PC-9 (cell line): ENCODE measurements at regions not wholly inside any gene's neighbourhood (a gene's known extent, or its start where the extent isn't known, plus 50 kb on each side); places are given as distances from the start of the nearest gene placed in this dataset.

ENCODE experiments used
- BruUV-seq: library from RNA; stranded (reverse); fragments of 400-500 nt; replicated peaks from 2 replicates; lab custom pipeline; 2021; lab: Mats Ljungman, UMichigan
- CTCF ChIA-PET: fragments of 300-600 bp; sonication (Branson Sonifier 250); formaldehyde crosslinking; loops from one replicate; lab custom pipeline; 2022; ENCODE audit warnings: antibody characterized with exemption; lab: Charles Lee
- POLR2A ChIA-PET: fragments of 300-600 bp; sonication (Branson Sonifier 250); formaldehyde crosslinking; loops from one replicate; lab custom pipeline; 2022; ENCODE audit warnings: antibody characterized with exemption; ENCODE audit not compliant: unreplicated experiment; lab: Charles Lee
- DNase-seq, 2 experiments: peaks; one replicate each; pipeline versions ENCODE4 v3.0.0 to v3.0.0-alpha.2; 2015 to 2022; ENCODE audit warnings: mixed read lengths in 1 of 2
- H2AFZ ChIP-seq: fragments of 200-600 bp; sonication (generic); 2 replicates; pipeline ENCODE4 v1.8.1; 2017; ENCODE audit warnings: antibody characterized with exemption
- H3F3A ChIP-seq: fragments of 200-600 bp; sonication (generic); 2 replicates; pipeline ENCODE4 v1.8.1; 2017; ENCODE audit warnings: antibody characterized with exemption, mild to moderate bottlenecking, low read depth; ENCODE audit not compliant: insufficient read depth
- H3K27ac ChIP-seq: fragments of 200-600 bp; sonication (generic); 2 replicates; pipeline ENCODE4 v1.6.1; 2016; ENCODE audit warnings: mixed run types
- H3K27me3 ChIP-seq: fragments of 200-600 bp; sonication (generic); 2 replicates; pipeline ENCODE4 v1.6.1; 2016; ENCODE audit warnings: low read depth, mixed run types; ENCODE audit not compliant: insufficient read depth
- H3K36me3 ChIP-seq: fragments of 200-600 bp; sonication (generic); 2 replicates; pipeline ENCODE4 v1.6.1; 2016; ENCODE audit warnings: low read depth, mixed run types
- H3K4me1 ChIP-seq: fragments of 200-600 bp; sonication (generic); replicated peaks from 2 replicates; pipeline ENCODE4 v1.6.1; 2016; ENCODE audit warnings: mixed run types; ENCODE audit not compliant: insufficient read depth
- H3K4me2 ChIP-seq: fragments of 200-600 bp; sonication (generic); 2 replicates; pipeline ENCODE4 v1.6.1; 2017; ENCODE audit warnings: mixed run types
- H3K4me3 ChIP-seq: fragments of 200-600 bp; sonication (generic); 2 replicates; pipeline ENCODE4 v1.6.1; 2016; ENCODE audit warnings: mixed run types
- H3K79me2 ChIP-seq: fragments of 200-600 bp; sonication (generic); 2 replicates; pipeline ENCODE4 v1.6.1; 2017; ENCODE audit warnings: low read depth, mixed run types
- H3K9me2 ChIP-seq: fragments of 200-600 bp; sonication (generic); 2 replicates; pipeline ENCODE4 v1.8.1; 2017; ENCODE audit warnings: mild to moderate bottlenecking; ENCODE audit not compliant: insufficient read depth
- H3K9me3 ChIP-seq: fragments of 200-600 bp; sonication (generic); 2 replicates; pipeline ENCODE4 v1.8.1; 2016; ENCODE audit warnings: low read depth; ENCODE audit not compliant: insufficient read depth
- H4K20me1 ChIP-seq: fragments of 200-600 bp; sonication (generic); 2 replicates; pipeline ENCODE4 v1.8.1; 2017; ENCODE audit not compliant: insufficient read depth
- EZH2 ChIP-seq: fragments of 200-600 bp; sonication (generic); IDR thresholded peaks from 2 replicates; pipeline ENCODE4 v1.8.0; 2017; ENCODE audit warnings: antibody characterized with exemption, low read depth
- intact Hi-C: fragments of 100-400 bp; cut with micrococcal nuclease; formaldehyde crosslinking; loops from one replicate; pipeline ENCODE4 v1.10.0; 2022; ENCODE audit not compliant: unreplicated experiment
- TF ChIP-seq, protein P1 (sequence below): fragments of 200-600 bp; sonication (generic); conservative IDR thresholded peaks from 2 replicates; pipeline ENCODE4 v1.6.1; 2017; ENCODE audit warnings: mixed run types, antibody characterized with exemption, mild to moderate bottlenecking, moderate library complexity

DNA sequence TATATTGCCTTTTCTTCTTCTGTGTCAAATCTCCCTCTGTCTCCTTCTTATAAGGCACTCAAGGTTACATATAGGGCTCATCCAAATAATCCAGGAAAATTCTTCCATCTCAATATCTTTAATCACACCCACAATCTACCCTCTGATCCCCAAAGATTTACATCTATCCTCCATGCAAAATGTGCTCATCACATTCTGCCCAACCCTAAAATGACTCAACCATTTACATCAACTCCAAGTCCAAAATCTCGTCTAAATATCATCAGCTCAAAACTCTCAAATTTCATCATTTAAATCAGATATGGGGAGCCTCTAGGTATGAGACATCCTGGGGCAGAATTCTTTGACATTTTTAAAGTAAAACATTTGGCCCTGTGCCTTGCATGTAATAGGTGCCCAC lies 1349.8 kb downstream of the SUCLG1 start:
- intact Hi-C loops, result no loop called here
- H3K4me2 ChIP-seq, result no peak overlapping the region
- ChIA-PET POLR2A (no interaction called here), CTCF (no interaction called here)
- no peak overlapping the region for H3K4me3 ChIP-seq
- no peaks in the 10 kb centered on the region for H4K20me1 ChIP-seq
- no peaks in the 10 kb centered on the region for H3K36me3 ChIP-seq
- H3K9me2 ChIP-seq, result 0 out of 2 replicates have a peak, but pooled peaks cover 7% of the 10 kb centered on the region
- H3K9me3 ChIP-seq, result no peaks in the 10 kb centered on the region; the same call in 1 of the 2 replicates
- BruUV-seq, result no TSS peak
- H3K27me3 ChIP-seq, result no peaks in the 10 kb centered on the region
- H2AFZ ChIP-seq, result no peak overlapping the region
- TF ChIP-seq, protein P1, sequence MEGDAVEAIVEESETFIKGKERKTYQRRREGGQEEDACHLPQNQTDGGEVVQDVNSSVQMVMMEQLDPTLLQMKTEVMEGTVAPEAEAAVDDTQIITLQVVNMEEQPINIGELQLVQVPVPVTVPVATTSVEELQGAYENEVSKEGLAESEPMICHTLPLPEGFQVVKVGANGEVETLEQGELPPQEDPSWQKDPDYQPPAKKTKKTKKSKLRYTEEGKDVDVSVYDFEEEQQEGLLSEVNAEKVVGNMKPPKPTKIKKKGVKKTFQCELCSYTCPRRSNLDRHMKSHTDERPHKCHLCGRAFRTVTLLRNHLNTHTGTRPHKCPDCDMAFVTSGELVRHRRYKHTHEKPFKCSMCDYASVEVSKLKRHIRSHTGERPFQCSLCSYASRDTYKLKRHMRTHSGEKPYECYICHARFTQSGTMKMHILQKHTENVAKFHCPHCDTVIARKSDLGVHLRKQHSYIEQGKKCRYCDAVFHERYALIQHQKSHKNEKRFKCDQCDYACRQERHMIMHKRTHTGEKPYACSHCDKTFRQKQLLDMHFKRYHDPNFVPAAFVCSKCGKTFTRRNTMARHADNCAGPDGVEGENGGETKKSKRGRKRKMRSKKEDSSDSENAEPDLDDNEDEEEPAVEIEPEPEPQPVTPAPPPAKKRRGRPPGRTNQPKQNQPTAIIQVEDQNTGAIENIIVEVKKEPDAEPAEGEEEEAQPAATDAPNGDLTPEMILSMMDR, result no peak
- no peaks in the 10 kb centered on the region for H3F3A ChIP-seq
- H3K27ac ChIP-seq, result no peak overlapping the region
- H3K79me2 ChIP-seq, result no peaks in the 10 kb centered on the region
- no peak for DNase-seq
- H3K4me1 ChIP-seq, result no peaks in the 10 kb centered on the region

DNA sequence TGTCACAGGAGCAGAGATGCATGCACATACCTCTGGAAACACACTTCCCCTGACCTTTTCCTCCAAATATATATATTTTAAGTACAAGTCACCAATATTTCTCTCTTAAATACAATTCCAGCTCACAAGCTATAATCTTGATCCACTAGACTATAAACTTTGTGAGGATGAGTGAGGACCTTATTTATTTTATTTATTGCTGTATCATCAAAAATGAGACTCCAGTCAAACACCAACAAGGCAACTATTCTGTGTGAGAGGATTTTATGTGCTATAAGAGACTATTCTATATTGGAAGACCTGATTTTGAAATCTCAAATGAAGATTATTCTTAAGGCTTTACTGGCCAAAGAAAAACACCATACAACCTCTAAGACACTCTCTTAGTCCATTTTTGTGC lies 1352.2 kb downstream of the SUCLG1 start:
- no peaks in the 10 kb centered on the region; the same call in 1 of the 2 replicates for H3K9me3 ChIP-seq
- H3K27ac ChIP-seq, result no peak overlapping the region
- no peak overlapping the region for H3K4me2 ChIP-seq
- H3F3A ChIP-seq, result no peaks in the 10 kb centered on the region
- no TSS peak for BruUV-seq
- DNase-seq, result no peak
- H3K9me2 ChIP-seq, result 0 out of 2 replicates have a peak, but pooled peaks cover 7% of the 10 kb centered on the region
- no peaks in the 10 kb centered on the region for H4K20me1 ChIP-seq
- H3K27me3 ChIP-seq, result no peaks in the 10 kb centered on the region
- CTCF ChIA-PET, result no interaction called here
- no peak overlapping the region for H3K4me3 ChIP-seq
- no peak overlapping the region for H2AFZ ChIP-seq
- POLR2A ChIA-PET, result no interaction called here
- H3K36me3 ChIP-seq, result no peaks in the 10 kb centered on the region
- TF ChIP-seq EZH2, result no peak
- TF ChIP-seq, protein P1, result no peak
- intact Hi-C loops, result no loop called here
- no peaks in the 10 kb centered on the region for H3K4me1 ChIP-seq
- H3K79me2 ChIP-seq, result no peaks in the 10 kb centered on the region

DNA sequence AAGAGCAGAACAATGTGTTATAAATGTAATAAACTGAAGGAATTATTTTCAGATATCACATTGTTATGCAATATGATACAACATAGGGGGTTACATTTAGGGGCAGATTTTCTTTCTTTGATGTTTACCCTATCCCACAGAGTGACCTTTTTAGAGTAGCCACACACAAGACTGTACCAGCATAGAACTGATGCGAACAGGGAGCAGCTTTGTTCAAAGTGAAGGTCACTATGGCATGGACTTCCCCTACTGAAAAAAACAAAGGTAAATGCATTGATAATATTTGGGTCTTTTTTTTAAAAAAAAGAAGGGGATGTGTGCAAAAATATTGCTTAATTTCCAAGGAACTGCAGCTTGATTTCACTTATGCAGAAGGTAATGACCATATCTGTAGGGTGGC lies 1354.9 kb downstream of the SUCLG1 start:
- TF ChIP-seq, protein P1, result no peak
- TF ChIP-seq EZH2, result no peak
- no peak overlapping the region for H3K4me3 ChIP-seq
- H3K9me2 ChIP-seq, result 0 out of 2 replicates have a peak, but pooled peaks cover 7% of the 10 kb centered on the region
- no peak overlapping the region for H3K4me2 ChIP-seq
- CTCF ChIA-PET, result interaction anchor here (0.6 kb wide), 1 partner anchor 91 kb away, joined by 18 read pairs; no protein-coding TSS in a partner anchor
- no peaks in the 10 kb centered on the region for H3K9me3 ChIP-seq
- no peaks in the 10 kb centered on the region for H3K27me3 ChIP-seq
- no peaks in the 10 kb centered on the region for H3K4me1 ChIP-seq
- no peak overlapping the region for H3K27ac ChIP-seq
- H4K20me1 ChIP-seq, result no peaks in the 10 kb centered on the region
- BruUV-seq, result no TSS peak
- POLR2A ChIA-PET, result no interaction called here
- no peaks in the 10 kb centered on the region for H3K79me2 ChIP-seq
- H2AFZ ChIP-seq, result no peak overlapping the region
- no peaks in the 10 kb centered on the region for H3F3A ChIP-seq
- DNase-seq, result no peak
- H3K36me3 ChIP-seq, result no peaks in the 10 kb centered on the region
- intact Hi-C loops, result no loop called here
